Colonic mucosa (tissue), 4 donors: ENCODE measurements at regions not wholly inside any gene's neighbourhood (a gene's known extent, or its start where the extent isn't known, plus 50 kb on each side); places are given as distances from the start of the nearest gene placed in this dataset.

Experiments
- DNase-seq: peaks from one replicate; pipeline ENCODE4 v3.0.0-alpha.2; 2020
- H3K27ac ChIP-seq: fragments of 200-600 bp; one replicate; pipeline ENCODE4 v1.8.0; 2021
- H3K27me3 ChIP-seq: fragments of 200-600 bp; one replicate; pipeline ENCODE4 v1.8.0; 2021
- H3K36me3 ChIP-seq: fragments of 200-600 bp; one replicate; pipeline ENCODE4 v1.8.0; 2021
- H3K4me1 ChIP-seq: fragments of 200-600 bp; one replicate; pipeline ENCODE4 v1.8.0; 2021; ENCODE audit warnings: mild to moderate bottlenecking
- H3K4me3 ChIP-seq: fragments of 200-600 bp; one replicate; pipeline ENCODE4 v1.8.0; 2021
- H3K9ac ChIP-seq, 2 donors: one replicate each; pipeline ENCODE4 v1.7.0; 2013; ENCODE audit warnings: control low read depth in 2 of 2, low read depth in 2 of 2, low read length in 2 of 2
- H3K9me3 ChIP-seq: fragments of 200-600 bp; one replicate; pipeline ENCODE4 v1.8.0; 2021
- intact Hi-C: fragments of 100-400 bp; cut with DNase I; formaldehyde crosslinking; loops from one replicate; pipeline ENCODE4 v1.14.1; 2022
- TF ChIP-seq, protein P1 (sequence below): fragments of 200-600 bp; IDR thresholded peaks from one replicate; pipeline ENCODE4 v1.8.0; 2022; ENCODE audit warnings: antibody characterized with exemption, mild to moderate bottlenecking
- donor health status: healthy.
- donor health status: DM: no; HTN: no; CAD: no.
- donor health status: DM: no; HTN: no; CAD: no.

DNA sequence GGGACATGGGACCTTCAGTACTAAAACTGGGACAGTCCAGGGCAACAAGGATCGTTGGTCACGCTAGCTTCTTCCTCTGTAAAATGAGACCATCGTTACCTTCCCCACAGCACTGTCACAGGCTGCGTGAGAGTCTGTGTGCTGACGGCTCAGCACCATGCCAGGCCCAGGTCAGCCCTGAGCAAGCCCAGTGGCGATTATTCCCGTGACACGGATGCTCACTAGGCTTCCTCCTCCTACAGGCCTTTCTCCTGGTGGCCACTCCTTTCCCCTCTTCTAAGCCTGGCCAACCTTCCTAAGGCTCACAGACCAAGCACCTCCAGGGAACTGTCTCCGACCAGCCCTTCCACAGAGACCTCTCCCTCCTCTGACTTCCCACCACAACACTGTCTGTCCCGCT, 69.3 kb upstream of the RUNX3 start:
- intact Hi-C loops, result no loop called here
- Histone ChIP-seq H3K27me3 (no peaks in the 10 kb centered on the region), H3K9me3 (no peaks in the 10 kb centered on the region), H3K36me3 (no peaks in the 10 kb centered on the region), H3K9ac (no peak overlapping the region), H3K4me1 (no peaks in the 10 kb centered on the region), H3K27ac (no peak overlapping the region), H3K4me3 (no peak overlapping the region)
- no peak for DNase-seq
- TF ChIP-seq, protein P1, sequence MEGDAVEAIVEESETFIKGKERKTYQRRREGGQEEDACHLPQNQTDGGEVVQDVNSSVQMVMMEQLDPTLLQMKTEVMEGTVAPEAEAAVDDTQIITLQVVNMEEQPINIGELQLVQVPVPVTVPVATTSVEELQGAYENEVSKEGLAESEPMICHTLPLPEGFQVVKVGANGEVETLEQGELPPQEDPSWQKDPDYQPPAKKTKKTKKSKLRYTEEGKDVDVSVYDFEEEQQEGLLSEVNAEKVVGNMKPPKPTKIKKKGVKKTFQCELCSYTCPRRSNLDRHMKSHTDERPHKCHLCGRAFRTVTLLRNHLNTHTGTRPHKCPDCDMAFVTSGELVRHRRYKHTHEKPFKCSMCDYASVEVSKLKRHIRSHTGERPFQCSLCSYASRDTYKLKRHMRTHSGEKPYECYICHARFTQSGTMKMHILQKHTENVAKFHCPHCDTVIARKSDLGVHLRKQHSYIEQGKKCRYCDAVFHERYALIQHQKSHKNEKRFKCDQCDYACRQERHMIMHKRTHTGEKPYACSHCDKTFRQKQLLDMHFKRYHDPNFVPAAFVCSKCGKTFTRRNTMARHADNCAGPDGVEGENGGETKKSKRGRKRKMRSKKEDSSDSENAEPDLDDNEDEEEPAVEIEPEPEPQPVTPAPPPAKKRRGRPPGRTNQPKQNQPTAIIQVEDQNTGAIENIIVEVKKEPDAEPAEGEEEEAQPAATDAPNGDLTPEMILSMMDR, result no peak

DNA sequence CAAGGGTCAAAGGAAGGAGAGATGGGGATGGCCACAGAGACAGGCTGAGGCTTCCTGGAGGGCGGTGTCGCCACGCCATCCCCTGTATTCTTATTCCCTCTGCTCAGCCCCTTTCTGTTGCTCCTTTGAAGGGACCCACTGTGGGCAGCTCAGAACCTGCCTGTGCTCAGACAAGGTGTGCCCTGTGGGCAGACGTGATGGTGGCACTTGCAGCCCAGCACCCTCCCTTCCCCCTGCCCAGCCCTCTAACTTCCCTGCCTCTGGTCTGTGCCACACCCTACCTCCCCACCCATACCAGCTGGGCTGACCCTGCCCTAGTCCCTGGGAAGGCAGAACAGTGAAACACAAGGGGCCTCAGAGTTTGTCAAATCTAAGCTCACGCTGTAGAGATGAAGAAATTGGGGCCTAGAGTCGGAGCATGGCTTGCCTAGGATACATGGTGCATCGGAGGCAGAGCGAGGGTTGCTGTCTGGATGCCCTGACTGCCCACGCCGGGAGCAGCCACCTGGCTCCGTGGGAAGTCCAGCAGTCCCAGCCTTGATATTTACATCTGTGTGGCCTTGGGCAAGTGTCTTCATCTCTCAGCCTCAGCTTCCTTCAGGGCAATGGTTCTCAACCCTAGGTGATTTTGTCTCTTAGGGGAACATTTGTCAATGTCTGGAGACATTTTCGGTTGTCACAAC, 68.6 kb upstream of the RUNX3 start:
- Histone ChIP-seq H3K9ac (no peak overlapping the region), H3K4me3 (no peak overlapping the region), H3K27me3 (no peaks in the 10 kb centered on the region), H3K4me1 (no peaks in the 10 kb centered on the region), H3K9me3 (no peaks in the 10 kb centered on the region), H3K27ac (no peak overlapping the region), H3K36me3 (no peaks in the 10 kb centered on the region)
- intact Hi-C loops, result no loop called here
- no peak for DNase-seq
- TF ChIP-seq, protein P1, result no peak

DNA sequence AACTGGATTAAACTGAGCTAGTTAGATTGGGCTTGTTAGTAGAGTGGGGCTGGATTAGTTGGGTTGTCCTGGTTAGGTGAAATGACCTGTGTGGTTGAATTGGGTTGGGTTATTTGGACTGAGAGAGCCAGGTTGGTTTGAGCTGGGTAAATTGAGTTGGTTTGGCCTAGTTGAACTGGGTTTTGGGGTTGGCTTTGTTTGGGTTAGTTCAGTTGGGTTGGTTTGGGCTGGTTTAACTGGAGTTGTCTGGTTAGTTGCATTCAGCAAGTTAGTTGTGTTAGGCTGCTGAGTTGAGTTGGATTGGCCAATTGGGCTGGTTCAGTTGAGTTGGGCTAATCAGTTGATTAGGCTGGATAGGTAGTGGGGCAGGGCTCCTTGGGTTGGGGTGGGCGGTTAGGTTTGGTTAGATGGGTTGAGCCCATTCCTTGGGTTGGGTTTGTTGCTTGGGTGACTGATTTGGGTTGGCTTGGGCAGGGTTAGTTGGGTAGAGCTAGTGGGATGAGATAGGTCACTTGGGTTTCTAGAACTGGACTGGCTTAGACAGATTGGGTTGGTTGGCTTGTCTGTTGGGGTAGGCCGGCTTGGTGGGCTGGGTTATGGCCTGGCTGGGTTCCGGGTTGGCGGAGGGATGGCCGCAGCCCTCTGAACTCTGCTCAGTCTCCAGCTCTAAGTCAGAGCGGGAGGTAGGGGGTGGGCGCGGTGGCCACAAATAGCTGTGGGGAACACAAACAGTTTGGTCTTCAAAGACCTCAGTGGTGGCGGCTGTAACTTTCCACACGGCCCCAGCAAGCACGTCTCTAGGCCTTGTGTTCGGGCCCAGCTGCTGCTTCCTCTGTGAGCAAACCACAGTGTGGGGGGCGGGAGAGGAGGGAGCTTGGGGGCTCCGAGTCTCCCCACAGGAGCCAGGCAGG, 67.2 kb upstream of the RUNX3 start:
- Histone ChIP-seq H3K9me3 (no peaks in the 10 kb centered on the region), H3K27me3 (no peaks in the 10 kb centered on the region), H3K4me3 (no peak overlapping the region), H3K9ac (no peak overlapping the region), H3K27ac (no peak overlapping the region), H3K36me3 (no peaks in the 10 kb centered on the region), H3K4me1 (no peaks in the 10 kb centered on the region)
- TF ChIP-seq, protein P1, result no peak
- intact Hi-C loops, result no loop called here
- no peak for DNase-seq

DNA sequence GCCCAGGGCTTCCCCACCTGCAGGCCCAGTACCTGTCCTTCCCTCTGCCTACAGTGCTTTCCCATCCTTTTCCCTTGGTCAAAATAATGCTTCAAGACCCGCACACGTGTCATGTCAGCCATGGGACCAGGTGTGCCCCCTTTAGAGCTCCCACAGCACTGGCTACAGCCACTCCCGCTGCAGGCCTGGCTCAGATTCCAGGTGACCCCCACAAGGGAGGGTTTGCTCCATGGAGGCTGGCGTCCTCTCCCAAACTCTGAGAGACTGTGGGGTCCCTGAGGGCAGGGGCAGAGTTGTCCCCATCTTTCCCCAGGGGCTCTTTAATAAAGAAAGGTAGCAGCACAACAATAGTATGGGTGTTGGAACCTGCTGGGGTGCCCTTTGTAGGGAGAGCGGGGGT, 66.4 kb upstream of the RUNX3 start:
- no peak overlapping the region for H3K27ac ChIP-seq
- H3K4me3 ChIP-seq, result no peak overlapping the region
- intact Hi-C loops, result no loop called here
- H3K4me1 ChIP-seq, result no peaks in the 10 kb centered on the region
- no peak overlapping the region for H3K9ac ChIP-seq
- no peaks in the 10 kb centered on the region for H3K36me3 ChIP-seq
- H3K27me3 ChIP-seq, result no peaks in the 10 kb centered on the region
- DNase-seq, result no peak
- TF ChIP-seq, protein P1, result no peak
- H3K9me3 ChIP-seq, result no peaks in the 10 kb centered on the region

DNA sequence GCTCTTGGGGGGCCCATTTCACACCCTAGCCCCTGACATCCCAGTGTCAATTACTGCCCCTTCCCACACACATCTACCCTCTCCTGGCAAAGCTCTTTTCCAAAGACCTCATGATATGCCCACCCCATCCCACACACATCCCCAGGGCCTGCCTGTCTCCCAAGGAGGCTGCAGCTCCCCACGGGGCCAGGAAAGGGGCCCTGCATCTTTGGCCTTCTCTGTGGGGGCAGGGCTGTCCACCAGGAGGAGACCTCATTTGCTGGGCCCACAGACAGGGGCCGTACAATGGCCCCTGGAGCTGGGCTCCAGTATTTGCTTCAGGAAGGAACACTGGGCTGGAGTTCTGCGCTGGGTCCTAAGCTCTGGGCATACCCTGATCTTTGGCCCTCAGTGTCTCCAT, 65.6 kb upstream of the RUNX3 start:
- H3K27me3 ChIP-seq, result no peaks in the 10 kb centered on the region
- TF ChIP-seq, protein P1, result no peak
- no peak overlapping the region for H3K4me3 ChIP-seq
- H3K9ac ChIP-seq, result no peak overlapping the region
- DNase-seq, result no peak
- intact Hi-C loops, result no loop called here
- no peaks in the 10 kb centered on the region for H3K9me3 ChIP-seq
- H3K4me1 ChIP-seq, result no peaks in the 10 kb centered on the region
- no peak overlapping the region for H3K27ac ChIP-seq
- no peaks in the 10 kb centered on the region for H3K36me3 ChIP-seq
